Smooth muscle cell (in vitro differentiated cells): ENCODE measurements at regions not wholly inside any gene's neighbourhood (a gene's known extent, or its start where the extent isn't known, plus 50 kb on each side); places are given as distances from the start of the nearest gene placed in this dataset.
"Not testable (repeated sequence)": the region's sequence is repeated elsewhere in the genome, so short reads cannot be mapped to it uniquely, and the experiment has no call there.

ENCODE experiments used
- DNase-seq: peaks from one replicate; lab custom pipeline; 2025; ENCODE audit not compliant: unreplicated experiment; lab: John Stamatoyannopoulos, UW
- H2AFZ ChIP-seq: fragments of 200-600 bp; sonication (generic); 2 replicates; pipeline ENCODE4 v1.6.0; 2016; ENCODE audit warnings: antibody characterized with exemption, low read depth, mild to moderate bottlenecking
- H3F3A ChIP-seq: fragments of 200-600 bp; sonication (generic); 2 replicates; pipeline ENCODE4 v1.6.0; 2017; ENCODE audit warnings: antibody characterized with exemption, low read depth
- H3K27ac ChIP-seq: fragments of 200-600 bp; sonication (generic); 2 replicates; pipeline ENCODE4 v1.5.1; 2016; ENCODE audit warnings: low read depth, mild to moderate bottlenecking
- H3K27me3 ChIP-seq: fragments of 200-600 bp; sonication (generic); 2 replicates; pipeline ENCODE4 v1.6.1; 2016; ENCODE audit warnings: low read depth, mild to moderate bottlenecking
- H3K36me3 ChIP-seq: fragments of 200-600 bp; sonication (generic); 2 replicates; pipeline ENCODE4 v1.5.1; 2016; ENCODE audit warnings: low read depth
- H3K4me1 ChIP-seq: fragments of 200-600 bp; sonication (generic); 2 replicates; pipeline ENCODE4 v1.5.1; 2016; ENCODE audit warnings: low read depth
- H3K4me2 ChIP-seq: fragments of 200-600 bp; sonication (generic); 2 replicates; pipeline ENCODE4 v1.6.0; 2016; ENCODE audit warnings: mild to moderate bottlenecking
- H3K4me3 ChIP-seq: fragments of 200-600 bp; sonication (generic); 2 replicates; pipeline ENCODE4 v1.5.1; 2016; ENCODE audit warnings: mild to moderate bottlenecking
- H3K79me2 ChIP-seq: fragments of 200-600 bp; sonication (generic); 2 replicates; pipeline ENCODE4 v1.6.0; 2016; ENCODE audit warnings: low read depth, mild to moderate bottlenecking
- H3K9ac ChIP-seq: fragments of 200-600 bp; sonication (generic); 2 replicates; pipeline ENCODE4 v1.6.0; 2016; ENCODE audit warnings: low read depth
- H3K9me3 ChIP-seq: fragments of 200-600 bp; sonication (generic); replicated peaks from 2 replicates; pipeline ENCODE4 v1.5.1; 2016; ENCODE audit warnings: low read depth
- H4K20me1 ChIP-seq: fragments of 200-600 bp; sonication (generic); 2 replicates; pipeline ENCODE4 v1.6.0; 2016; ENCODE audit warnings: low read depth
- WGBS: methylation state at CpG from one replicate; pipeline ENCODE4 v1.1.7; 2016; ENCODE audit warnings: low lambda C conversion rate; 5-methylcytosine and 5-hydroxymethylcytosine counted together
- TF ChIP-seq, protein P1 (sequence below): fragments of 200-600 bp; sonication (generic); IDR thresholded peaks from 2 replicates; pipeline ENCODE4 v1.5.1; 2017; ENCODE audit warnings: borderline replicate concordance, mild to moderate bottlenecking, antibody characterized with exemption; ENCODE audit not compliant: insufficient read depth, poor library complexity, severe bottlenecking

DNA sequence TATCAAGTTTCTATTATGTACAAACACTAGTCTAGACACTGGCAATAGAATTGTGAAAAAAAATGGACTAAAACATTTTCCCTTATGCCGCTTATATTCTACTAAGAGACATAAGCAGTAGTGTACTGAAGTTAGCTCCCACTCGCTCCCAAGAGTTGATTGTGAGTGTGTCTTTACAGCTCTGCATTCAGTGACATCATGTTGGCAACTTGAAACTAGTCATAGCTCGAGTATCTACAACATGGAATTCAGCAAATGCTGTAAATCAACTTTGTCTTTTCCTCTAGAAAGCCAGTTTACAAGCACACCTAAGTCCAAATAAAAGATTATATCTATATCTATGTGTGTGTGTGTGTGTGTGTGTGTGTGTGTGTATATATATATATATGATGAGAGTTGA is 58.8 kb upstream of the MAGI2 start:
- H3K79me2 ChIP-seq: no peaks in the 10 kb centered on the region
- no peak overlapping the region for H2AFZ ChIP-seq
- H3K27me3 ChIP-seq: no peaks in the 10 kb centered on the region
- TF ChIP-seq, protein P1, sequence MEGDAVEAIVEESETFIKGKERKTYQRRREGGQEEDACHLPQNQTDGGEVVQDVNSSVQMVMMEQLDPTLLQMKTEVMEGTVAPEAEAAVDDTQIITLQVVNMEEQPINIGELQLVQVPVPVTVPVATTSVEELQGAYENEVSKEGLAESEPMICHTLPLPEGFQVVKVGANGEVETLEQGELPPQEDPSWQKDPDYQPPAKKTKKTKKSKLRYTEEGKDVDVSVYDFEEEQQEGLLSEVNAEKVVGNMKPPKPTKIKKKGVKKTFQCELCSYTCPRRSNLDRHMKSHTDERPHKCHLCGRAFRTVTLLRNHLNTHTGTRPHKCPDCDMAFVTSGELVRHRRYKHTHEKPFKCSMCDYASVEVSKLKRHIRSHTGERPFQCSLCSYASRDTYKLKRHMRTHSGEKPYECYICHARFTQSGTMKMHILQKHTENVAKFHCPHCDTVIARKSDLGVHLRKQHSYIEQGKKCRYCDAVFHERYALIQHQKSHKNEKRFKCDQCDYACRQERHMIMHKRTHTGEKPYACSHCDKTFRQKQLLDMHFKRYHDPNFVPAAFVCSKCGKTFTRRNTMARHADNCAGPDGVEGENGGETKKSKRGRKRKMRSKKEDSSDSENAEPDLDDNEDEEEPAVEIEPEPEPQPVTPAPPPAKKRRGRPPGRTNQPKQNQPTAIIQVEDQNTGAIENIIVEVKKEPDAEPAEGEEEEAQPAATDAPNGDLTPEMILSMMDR: no peak
- H3K4me2 ChIP-seq: no peak overlapping the region
- peaks cover 5% of the 10 kb centered on the region for H3K4me1 ChIP-seq
- no peaks in the 10 kb centered on the region for H3K36me3 ChIP-seq
- H3K27ac ChIP-seq: no peak overlapping the region
- no peaks in the 10 kb centered on the region for H3F3A ChIP-seq
- no peak overlapping the region for H3K4me3 ChIP-seq
- 61% methylated on average over 3 of the region's 3 CpGs for WGBS
- no peaks in the 10 kb centered on the region for H4K20me1 ChIP-seq
- no peak overlapping the region for H3K9ac ChIP-seq
- no peaks in the 10 kb centered on the region for H3K9me3 ChIP-seq
- no peak for DNase-seq

DNA sequence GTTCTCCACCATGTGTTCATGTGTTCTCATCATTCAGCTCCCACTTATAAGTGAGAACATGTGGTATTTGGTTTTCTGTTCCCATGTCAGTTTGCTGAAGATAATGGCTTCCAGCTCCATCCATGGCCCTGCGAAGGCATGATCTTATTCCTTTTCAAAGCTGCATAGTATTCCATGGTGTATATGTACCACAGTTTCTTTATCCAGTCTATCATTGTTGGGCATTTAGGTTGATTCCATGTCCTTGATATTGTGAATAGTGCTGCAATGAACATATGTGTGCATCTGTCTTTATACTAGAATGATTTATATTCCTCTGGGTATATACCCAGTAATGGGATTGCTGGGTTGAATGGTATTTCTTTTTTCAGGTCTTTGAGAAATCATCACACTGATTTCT is 57.6 kb upstream of the MAGI2 start:
- H3K79me2 ChIP-seq, H3K27me3 ChIP-seq, DNase-seq, H4K20me1 ChIP-seq, H3K27ac ChIP-seq, H3K4me3 ChIP-seq, H3K9ac ChIP-seq, H2AFZ ChIP-seq, H3K36me3 ChIP-seq, H3K4me2 ChIP-seq, H3F3A ChIP-seq, H3K9me3 ChIP-seq: not testable (repeated sequence)
- WGBS: 100% methylated on average over 1 of the region's 1 CpG
- H3K4me1 ChIP-seq: peaks cover 17% of the 10 kb centered on the region

DNA sequence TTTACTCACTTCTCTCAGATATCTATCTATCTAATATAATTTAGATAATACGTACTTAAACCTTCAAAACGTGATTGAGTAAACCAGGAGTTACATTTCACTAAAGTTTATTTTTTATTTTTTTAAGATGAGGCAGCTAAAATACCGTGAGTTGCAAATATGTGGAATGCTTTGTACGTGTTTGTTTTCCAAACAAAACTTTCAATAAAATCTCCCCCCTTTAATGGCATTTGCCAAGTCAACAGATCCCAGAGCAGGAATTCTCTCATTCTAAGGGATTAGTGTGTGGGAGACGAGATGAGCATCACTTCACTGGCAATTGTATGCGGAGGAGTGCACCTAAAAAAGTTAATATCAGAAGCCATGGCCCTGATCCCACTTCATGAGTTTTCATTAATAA is 53.7 kb upstream of the MAGI2 start:
- Histone ChIP-seq H2AFZ (no peak overlapping the region), H3K27ac (peak overlapping the region; percentile 40), H3K79me2 (no peaks in the 10 kb centered on the region), H3F3A (no peaks in the 10 kb centered on the region), H3K4me2 (peak overlapping the region; percentile 77), H3K9ac (no peak overlapping the region), H3K9me3 (no peaks in the 10 kb centered on the region), H4K20me1 (no peaks in the 10 kb centered on the region), H3K4me1 (peaks cover 27% of the 10 kb centered on the region), H3K36me3 (no peaks in the 10 kb centered on the region), H3K4me3 (no peak overlapping the region), H3K27me3 (no peaks in the 10 kb centered on the region)
- WGBS: 37% methylated on average over 6 of the region's 6 CpGs
- no peak for DNase-seq
- TF ChIP-seq, protein P1: no peak

DNA sequence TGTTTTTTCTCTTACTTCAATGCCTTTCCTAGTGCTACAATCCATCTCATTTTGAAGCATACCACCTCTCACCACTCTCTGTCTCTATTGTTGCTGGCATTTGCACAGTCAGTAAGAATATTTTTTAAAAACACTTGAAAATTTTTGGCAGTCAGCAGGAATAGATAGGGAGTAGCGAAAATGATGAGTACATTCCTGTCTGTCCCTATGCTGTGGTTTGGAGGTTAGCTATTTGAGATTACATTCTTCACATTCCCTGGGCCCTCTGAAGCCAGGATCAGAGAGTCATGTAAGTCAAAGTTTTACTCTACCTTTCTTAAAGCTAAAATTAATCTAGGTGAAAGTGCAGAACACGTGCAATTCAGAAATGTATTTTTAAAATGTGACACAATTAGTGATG is 53.0 kb upstream of the MAGI2 start:
- no peaks in the 10 kb centered on the region for H3K79me2 ChIP-seq
- H3K27me3 ChIP-seq: no peaks in the 10 kb centered on the region
- peak overlapping the region; percentile 40 for H3K27ac ChIP-seq
- DNase-seq: no peak
- TF ChIP-seq, protein P1: no peak
- peak overlapping the region; percentile 7 for H2AFZ ChIP-seq
- H3K4me1 ChIP-seq: peaks cover 27% of the 10 kb centered on the region
- H3K4me3 ChIP-seq: no peak overlapping the region
- no peaks in the 10 kb centered on the region for H3K9me3 ChIP-seq
- no peaks in the 10 kb centered on the region for H3F3A ChIP-seq
- no peaks in the 10 kb centered on the region for H4K20me1 ChIP-seq
- no peak overlapping the region for H3K9ac ChIP-seq
- WGBS: 16% methylated on average over 2 of the region's 2 CpGs
- H3K4me2 ChIP-seq: peak overlapping the region; percentile 77
- H3K36me3 ChIP-seq: no peaks in the 10 kb centered on the region
